HK-2 (cell line): ENCODE measurements at regions not wholly inside any gene's neighbourhood (a gene's known extent, or its start where the extent isn't known, plus 50 kb on each side); places are given as distances from the start of the nearest gene placed in this dataset.

ENCODE experiments used
- DNase-seq: peaks from one replicate; pipeline ENCODE4 v3.0.0-alpha.2; 2018; ENCODE audit not compliant: unreplicated experiment

GRCh38 chr5:6920628-6921256, 207.5 kb downstream of the TENT4A start:
- DNase-seq, result no peak

GRCh38 chr5:6926491-6927038, 213.3 kb downstream of the TENT4A start:
- no peak for DNase-seq

- no peak for DNase-seq
These were observed 222.8 kb downstream of the TENT4A start for GRCh38 chr5:6936031-6936430.

- no peak for DNase-seq
These were observed 224.4 kb downstream of the TENT4A start for GRCh38 chr5:6937677-6938076.

- DNase-seq, result no peak
These were observed 228.4 kb downstream of the TENT4A start for GRCh38 chr5:6941631-6942030.

GRCh38 chr5:6943197-6944112, 230.2 kb downstream of the TENT4A start:
- DNase-seq, result no peak

GRCh38 chr5:6948562-6948961, 235.3 kb downstream of the TENT4A start:
- DNase-seq, result no peak

GRCh38 chr5:6949230-6949629, 236.0 kb downstream of the TENT4A start:
- no peak for DNase-seq

GRCh38 chr5:6950250-6950649, 237.0 kb downstream of the TENT4A start:
- no peak for DNase-seq

- DNase-seq, result no peak
These were observed 237.6 kb downstream of the TENT4A start for GRCh38 chr5:6950860-6951259.

- DNase-seq, result no peak
These were observed 247.9 kb downstream of the TENT4A start for GRCh38 chr5:6961123-6961522.

GRCh38 chr5:6961837-6962635, 248.8 kb downstream of the TENT4A start:
- DNase-seq, result peak; percentile 8

- no peak for DNase-seq
These were observed 263.7 kb downstream of the TENT4A start for GRCh38 chr5:6976971-6977370.

- no peak for DNase-seq
These were observed 265.8 kb downstream of the TENT4A start for GRCh38 chr5:6979061-6979460.

- DNase-seq, result no peak
These were observed 276.0 kb downstream of the TENT4A start for GRCh38 chr5:6989230-6989629.

GRCh38 chr5:6994097-6994496, 280.9 kb downstream of the TENT4A start:
- no peak for DNase-seq

GRCh38 chr5:6995115-6995514, 281.9 kb downstream of the TENT4A start:
- no peak for DNase-seq

- DNase-seq, result no peak
These were observed 287.1 kb downstream of the TENT4A start for GRCh38 chr5:7000310-7000709.

- DNase-seq, result no peak
These were observed 297.4 kb downstream of the TENT4A start for GRCh38 chr5:7010591-7010990.

- no peak for DNase-seq
These were observed 298.8 kb downstream of the TENT4A start for GRCh38 chr5:7012057-7012456.

GRCh38 chr5:7014611-7015010, 301.4 kb downstream of the TENT4A start:
- DNase-seq, result no peak

- no peak for DNase-seq
These were observed 302.5 kb downstream of the TENT4A start for GRCh38 chr5:7015586-7016256.
